ENCODE measurements at regions not wholly inside any gene's neighbourhood (a gene's known extent, or its start where the extent isn't known, plus 50 kb on each side); places are given as distances from the start of the nearest gene placed in this dataset.

GRCh38 chr6:104162036-104162669 lies 697.6 kb downstream of the HACE1 start:
- TF ChIP-seq ZNF384 (IDR thresholded peaks at IDR 0.05) (no peak), SUZ12 (IDR thresholded peaks at IDR 0.05) (no peak), PKNOX1 (IDR thresholded peaks at IDR 0.05) (no peak), FOXA1 (IDR thresholded peaks at IDR 0.05) (no peak), SP1 (IDR thresholded peaks at IDR 0.05) (no peak), FOXM1 (IDR thresholded peaks at IDR 0.05; ENCODE audit: borderline replicate concordance) (no peak), L3MBTL2 (conservative IDR thresholded peaks at IDR 0.05) (no peak), LEF1 (IDR thresholded peaks at IDR 0.05; ENCODE audit: borderline replicate concordance) (no peak), FOXK2 (IDR thresholded peaks at IDR 0.05) (no peak), BHLHE40 (IDR thresholded peaks at IDR 0.05; ENCODE audit: borderline replicate concordance) (no peak)
